ENCODE measurements at regions not wholly inside any gene's neighbourhood (a gene's known extent, or its start where the extent isn't known, plus 50 kb on each side); places are given as distances from the start of the nearest gene placed in this dataset.

GRCh38 chr10:44030738-44031137 is 354.2 kb downstream of the CXCL12 start:
- TF ChIP-seq MAX (IDR thresholded peaks at IDR 0.05) (no peak), CTCF (IDR thresholded peaks at IDR 0.05; ENCODE audit: low read depth, low read length, missing input control) (no peak), RAD21 (IDR thresholded peaks at IDR 0.05) (no peak), ATF3 (IDR thresholded peaks at IDR 0.05) (no peak)

All from liver (tissue), 3 donors.